HL-60 (cell line): ENCODE measurements at regions not wholly inside any gene's neighbourhood (a gene's known extent, or its start where the extent isn't known, plus 50 kb on each side); places are given as distances from the start of the nearest gene placed in this dataset.

Experiments
- CTCF ChIP-seq: IDR thresholded peaks from one replicate; pipeline ENCODE4 v1.5.1; 2011; ENCODE audit warnings: low read length, control low read depth, inconsistent platforms; ENCODE audit not compliant: insufficient read depth
- GABPA ChIP-seq: IDR thresholded peaks from 2 replicates; pipeline ENCODE4 v1.6.1; 2012; ENCODE audit warnings: low read depth
- POLR2AphosphoS5 ChIP-seq: IDR thresholded peaks from 2 replicates; pipeline ENCODE4 v1.6.1; 2012; ENCODE audit warnings: low read depth
- REST ChIP-seq: IDR thresholded peaks from 2 replicates; pipeline ENCODE4 v1.6.1; 2012; ENCODE audit warnings: low read depth; ENCODE audit not compliant: insufficient replicate concordance

DNA sequence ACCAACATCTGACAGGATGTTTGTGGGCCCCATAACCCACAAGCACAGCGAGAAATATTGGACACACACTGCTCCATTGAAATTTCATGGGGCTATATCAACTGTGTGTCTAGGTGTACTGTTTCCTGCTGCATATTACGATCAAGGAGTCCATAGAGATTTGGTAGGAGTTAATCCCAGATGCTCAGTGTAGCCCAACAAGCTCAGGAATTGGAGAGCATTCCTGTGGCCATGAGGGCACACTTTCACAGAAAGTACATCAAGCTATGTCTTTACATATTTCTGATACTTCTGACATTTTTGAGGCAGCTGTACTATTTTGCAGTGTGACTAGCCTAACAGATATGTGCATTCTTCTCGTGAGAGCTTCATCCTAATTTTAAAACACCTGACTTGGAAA is 473.1 kb downstream of the PTH2R start:
- TF ChIP-seq CTCF (no peak), REST (no peak), POLR2AphosphoS5 (no peak), GABPA (no peak)
